Activated T-cell treated with anti-CD3 and anti-CD28 coated beads, Interleukin-2, amount 50 U/mL, for 1 hour (primary cell): ENCODE measurements at regions not wholly inside any gene's neighbourhood (a gene's known extent, or its start where the extent isn't known, plus 50 kb on each side); places are given as distances from the start of the nearest gene placed in this dataset.
"Not testable (repeated sequence)": the region's sequence is repeated elsewhere in the genome, so short reads cannot be mapped to it uniquely, and the experiment has no call there.

ENCODE experiments used
- DNase-seq: peaks from one replicate; pipeline ENCODE4 v3.0.0-alpha.2; 2020

DNA sequence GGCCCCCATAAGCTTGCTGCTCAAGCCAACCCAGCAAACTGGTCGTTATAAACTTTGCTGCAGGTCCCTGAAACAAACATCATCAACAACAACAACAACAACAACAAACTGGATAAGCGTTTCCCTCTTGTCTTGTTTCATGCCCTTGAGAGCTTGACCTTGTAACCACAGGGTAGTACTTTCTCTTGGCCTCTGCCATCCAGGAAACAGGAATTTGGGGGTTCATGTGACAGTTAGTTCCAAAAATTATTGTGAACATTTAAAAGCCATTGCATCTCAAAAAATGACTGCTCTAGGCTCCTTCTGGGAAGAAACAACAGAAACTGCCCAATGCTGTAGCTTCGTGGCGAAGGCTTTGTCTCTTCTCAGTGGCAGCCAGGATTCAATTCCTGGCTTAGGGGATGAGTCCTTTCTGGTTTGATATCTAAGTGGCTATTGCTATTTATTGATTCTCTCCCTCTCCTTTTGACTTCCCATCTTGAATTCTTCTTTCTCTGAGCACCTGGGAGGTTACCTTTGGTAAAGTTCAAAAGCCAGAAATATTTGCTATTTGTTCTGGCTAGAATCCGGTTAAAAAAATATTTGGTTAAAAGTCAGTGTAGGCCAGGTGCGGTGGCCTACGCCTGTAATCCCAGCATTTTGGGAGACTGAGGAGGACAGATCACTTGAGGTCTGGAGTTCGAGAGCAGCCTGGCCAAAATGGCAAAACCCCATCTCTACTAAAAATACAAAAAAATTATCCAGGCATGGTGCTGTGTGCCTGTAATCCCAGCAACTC lies 52.0 kb upstream of the CPM start:
- no peak for DNase-seq

DNA sequence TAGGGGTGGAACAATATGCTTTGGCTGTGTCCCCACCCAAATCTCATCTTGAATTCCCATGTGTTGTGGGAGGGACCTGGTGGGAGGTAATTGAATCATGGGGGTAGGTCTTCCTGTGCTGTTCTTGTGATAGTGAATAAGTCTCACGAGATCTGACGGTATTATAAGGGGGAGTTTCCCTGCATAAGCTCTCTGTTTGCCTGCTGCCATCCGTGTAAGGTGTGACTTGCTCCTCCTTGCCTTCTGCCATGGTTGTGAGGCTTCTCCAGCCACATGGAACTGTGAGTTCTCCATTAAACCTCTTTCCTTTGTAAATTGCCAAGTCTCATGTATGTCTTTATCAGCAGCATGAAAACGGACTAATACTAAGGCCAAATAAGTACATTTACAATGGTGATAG lies 64.6 kb upstream of the CPM start:
- DNase-seq = not testable (repeated sequence)

GRCh38 chr12:68998041-68998440 lies 65.1 kb upstream of the CPM start:
- no peak for DNase-seq

GRCh38 chr12:69000074-69000473 lies 67.1 kb upstream of the CPM start:
- DNase-seq = no peak

DNA sequence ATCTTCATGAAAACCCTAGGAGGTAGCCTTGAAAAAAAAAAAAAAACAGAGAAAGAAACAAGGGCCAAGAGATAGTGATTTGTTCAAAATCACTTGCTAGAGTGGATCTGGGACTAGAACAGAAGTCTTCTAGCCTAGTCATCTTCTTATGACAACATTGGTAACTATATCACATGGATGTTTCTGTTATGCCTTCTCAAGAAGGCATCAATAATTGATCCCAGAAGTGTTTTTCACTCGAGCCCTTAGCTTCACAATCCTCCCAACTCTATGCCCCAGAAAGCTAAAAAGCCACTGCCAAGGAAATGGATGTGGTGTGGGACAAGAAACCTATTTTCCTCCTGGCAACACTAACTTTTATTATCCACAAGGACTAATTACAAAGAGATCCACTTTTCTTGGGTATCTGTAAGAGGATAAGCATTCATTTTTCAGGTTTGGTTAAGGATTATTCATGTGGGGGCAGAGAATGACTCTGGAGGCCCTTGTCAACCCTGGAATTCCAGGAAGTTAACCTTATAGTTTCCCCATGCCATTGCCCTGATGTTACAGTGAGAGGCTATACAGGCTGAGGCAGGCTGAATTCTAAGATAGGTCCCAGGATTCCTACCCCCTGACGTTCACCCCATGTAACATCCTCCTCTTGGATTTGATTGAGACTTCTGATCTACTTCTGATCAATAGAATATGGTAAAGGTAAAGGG lies 67.7 kb upstream of the CPM start:
- DNase-seq = no peak

- no peak for DNase-seq
Observed at GRCh38 chr12:69001251-69001650, 68.3 kb upstream of the CPM start.

DNA sequence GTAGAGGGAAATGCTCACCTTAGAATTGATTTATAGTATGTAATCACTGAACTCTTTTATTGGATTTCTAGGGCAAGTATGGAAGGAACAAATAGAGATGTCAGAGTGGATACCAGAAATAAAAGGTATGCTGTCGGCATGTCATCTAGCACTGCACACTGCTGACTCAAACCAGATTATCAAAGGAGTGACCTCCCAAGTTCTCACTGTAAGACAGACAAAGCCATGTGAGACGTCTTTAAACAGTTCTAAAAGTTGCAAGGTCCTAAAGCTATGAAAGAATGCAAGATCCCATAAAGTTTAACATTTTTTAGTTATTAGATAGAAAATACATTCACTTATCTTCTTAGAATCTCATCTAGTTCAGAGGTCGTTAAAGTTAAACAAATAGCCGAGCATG lies 70.0 kb upstream of the CPM start:
- no peak for DNase-seq

- DNase-seq = no peak
Observed at GRCh38 chr12:69003991-69004390, 71.0 kb upstream of the CPM start.

DNA sequence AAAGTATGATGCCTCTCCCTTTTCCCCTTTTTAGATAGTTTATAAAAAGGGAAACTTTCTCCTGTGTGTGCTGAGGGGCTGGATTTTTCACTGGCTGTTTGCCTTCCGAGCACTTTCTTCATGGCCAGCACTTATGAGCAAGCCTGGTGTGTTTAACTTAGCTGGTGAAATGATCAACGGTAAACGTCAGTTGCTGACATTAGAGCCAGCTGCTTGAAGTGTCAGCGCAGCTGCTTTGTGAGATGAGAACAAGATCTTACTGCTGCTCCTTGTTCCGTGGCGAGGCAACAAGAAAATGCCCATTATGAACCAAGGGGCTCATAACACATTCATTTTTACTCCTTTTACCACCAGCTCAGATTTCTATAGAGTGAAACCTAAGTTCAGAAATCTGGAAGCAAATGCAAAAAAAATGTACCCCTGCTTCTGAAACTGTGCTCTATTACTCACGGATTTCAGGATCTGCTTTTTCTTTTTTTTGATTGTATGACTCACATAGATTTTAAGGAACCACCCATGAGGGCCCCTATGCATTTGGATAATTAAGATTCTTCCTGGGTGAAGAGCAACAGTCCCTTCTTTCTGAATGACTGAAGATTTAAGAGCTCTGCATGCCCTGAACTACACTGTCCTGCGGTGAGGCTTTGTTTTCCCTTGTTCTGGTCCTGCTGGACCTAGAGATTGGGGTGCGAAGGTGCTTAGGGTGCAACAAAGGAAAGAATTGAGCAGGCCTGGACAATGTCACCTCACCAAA lies 74.3 kb upstream of the CPM start:
- no peak for DNase-seq

DNA sequence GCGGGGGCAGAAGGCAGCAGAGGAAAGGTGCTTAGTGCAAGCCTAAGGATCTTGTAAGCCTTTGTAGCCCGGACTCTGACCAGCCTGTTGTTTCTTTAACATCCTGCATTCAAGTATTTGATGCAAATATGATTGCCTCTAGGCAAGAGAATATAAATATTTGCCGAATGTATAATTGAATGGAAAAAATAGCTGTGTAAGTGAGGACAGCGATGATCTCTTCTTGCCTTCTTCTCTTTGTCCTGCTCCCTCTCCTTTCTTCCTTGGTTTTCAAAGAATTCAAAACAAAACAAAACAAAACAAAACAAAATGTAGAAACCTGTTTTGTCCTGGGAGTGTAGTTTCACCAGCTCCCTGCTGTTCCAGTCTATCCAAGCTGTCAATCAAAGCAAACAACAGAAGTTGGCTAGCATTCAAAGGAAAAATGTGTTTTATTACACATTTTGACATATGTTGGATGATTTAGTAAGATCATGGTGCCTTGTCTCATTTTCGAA lies 74.9 kb upstream of the CPM start:
- no peak for DNase-seq

GRCh38 chr12:69008520-69008919 lies 75.5 kb upstream of the CPM start:
- no peak for DNase-seq

- no peak for DNase-seq
Observed at GRCh38 chr12:69014047-69014446, 81.1 kb upstream of the CPM start.

DNA sequence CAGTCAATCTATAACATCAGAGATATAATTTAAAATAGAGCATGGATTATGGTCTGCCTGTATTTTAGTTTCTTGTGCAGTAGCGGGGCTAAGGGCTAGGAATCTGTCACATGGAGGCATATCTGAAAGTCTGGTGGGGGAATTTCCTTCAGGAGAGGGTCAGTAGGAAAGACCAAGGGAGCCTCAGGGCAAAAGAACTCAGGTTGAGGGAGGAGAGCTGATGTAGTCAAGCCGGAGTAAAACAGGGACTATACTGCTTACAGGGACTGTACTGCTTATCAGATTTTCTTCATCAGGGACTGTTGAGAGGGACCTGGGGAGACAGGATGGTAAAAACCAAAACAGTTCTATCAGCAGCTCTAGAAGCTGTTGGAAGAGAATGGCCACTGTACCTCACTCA lies 82.0 kb upstream of the CPM start:
- no peak for DNase-seq

DNA sequence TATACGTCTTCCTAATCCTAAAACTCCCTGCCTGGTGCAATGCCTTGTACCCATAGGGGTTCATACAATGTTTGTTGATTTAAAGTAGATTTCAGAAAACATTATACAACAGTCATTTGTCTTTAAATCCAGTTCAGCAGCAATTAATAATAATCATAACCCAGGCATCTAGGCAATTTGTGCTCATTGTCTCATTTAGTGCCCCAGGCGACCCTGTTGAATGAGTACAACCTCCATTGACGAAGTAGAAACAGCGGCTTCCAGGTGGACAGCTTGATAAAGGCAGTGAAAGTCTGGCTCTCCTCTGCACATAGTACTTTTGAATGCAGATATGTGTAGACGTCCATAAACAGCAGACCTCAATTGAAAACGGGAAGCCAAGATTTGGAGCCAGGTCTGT lies 82.9 kb upstream of the CPM start:
- DNase-seq = no peak

DNA sequence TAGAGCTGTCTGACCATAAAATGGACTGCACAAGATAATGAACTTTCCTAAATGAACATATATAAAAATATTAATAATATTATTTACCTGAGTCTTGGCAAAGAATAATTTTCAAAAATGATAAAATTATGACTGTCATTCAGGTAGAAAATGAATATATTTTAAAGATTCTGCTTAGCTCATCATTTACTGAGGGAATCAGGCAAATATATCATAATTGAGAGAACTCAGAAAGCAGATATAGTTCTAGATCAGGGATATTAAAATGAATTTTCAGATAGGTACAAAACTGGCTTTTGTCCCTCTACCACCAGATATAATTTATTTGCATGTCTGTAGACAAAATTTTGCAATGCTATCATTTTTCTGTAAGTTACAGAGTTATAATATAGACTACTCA lies 86.1 kb upstream of the CPM start:
- DNase-seq = no peak

DNA sequence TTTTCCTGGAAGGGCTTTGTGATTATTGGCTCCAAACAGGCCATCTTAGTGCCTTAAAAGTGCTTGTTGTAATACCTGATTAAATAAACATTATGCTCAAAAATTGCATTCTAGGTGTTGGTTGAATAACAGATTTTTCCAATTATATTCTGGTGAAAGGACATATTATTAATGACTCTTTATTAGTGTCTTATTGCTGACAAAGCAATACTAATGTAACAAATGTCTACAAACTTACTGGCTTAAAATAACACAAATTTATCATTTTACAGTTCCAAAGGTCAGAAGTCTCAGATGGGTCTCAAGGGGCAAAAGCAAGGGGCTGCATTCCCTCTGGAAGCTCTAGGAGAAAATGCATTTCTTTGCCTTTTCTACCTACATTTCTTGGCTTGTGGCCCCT lies 86.9 kb upstream of the CPM start:
- DNase-seq = no peak

DNA sequence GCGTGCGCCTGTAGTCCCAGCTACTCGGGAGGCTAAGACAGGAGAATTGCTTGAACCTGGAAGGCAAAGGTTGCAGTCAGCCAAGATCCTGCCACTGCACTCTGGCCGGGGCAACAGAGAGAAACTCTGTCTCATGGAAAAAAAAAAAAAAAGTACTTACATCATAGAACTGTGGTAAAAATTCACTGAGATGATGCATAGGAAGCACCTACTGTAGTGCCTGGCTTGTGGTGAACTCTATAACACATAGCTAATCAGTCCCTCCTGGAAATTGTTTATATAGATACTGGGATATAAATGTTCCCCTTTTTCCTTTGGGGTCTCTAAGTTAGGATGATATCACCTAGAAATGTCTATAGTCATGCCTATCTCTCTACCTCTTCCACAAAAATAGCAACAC lies 89.7 kb upstream of the CPM start:
- DNase-seq = no peak

DNA sequence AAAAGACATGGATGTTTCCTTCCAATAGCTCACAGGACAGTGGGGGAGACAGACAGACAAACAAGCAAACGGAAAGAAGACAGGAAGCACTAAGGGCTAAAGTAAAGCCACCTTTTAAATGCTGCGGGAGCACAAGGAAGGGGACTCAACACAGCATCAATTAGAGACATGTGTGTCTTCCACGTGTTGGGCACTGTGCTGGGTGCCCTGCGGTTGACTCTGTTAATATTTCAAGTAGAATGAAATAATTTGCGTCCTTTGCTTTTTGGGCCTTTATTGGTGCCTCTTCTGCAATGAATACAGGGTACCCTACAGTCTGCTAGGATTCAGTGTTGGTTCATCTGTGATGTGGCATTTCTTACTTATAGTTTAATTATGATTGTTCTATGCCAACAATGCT lies 90.9 kb upstream of the CPM start:
- no peak for DNase-seq

- DNase-seq = no peak
Observed at GRCh38 chr12:69024413-69024812, 91.4 kb upstream of the CPM start.

GRCh38 chr12:69024907-69025306 lies 91.9 kb upstream of the CPM start:
- DNase-seq = no peak

GRCh38 chr12:69026336-69026735 lies 93.4 kb upstream of the CPM start:
- no peak for DNase-seq

- no peak for DNase-seq
Observed at GRCh38 chr12:69027411-69027881, 94.5 kb upstream of the CPM start.

DNA sequence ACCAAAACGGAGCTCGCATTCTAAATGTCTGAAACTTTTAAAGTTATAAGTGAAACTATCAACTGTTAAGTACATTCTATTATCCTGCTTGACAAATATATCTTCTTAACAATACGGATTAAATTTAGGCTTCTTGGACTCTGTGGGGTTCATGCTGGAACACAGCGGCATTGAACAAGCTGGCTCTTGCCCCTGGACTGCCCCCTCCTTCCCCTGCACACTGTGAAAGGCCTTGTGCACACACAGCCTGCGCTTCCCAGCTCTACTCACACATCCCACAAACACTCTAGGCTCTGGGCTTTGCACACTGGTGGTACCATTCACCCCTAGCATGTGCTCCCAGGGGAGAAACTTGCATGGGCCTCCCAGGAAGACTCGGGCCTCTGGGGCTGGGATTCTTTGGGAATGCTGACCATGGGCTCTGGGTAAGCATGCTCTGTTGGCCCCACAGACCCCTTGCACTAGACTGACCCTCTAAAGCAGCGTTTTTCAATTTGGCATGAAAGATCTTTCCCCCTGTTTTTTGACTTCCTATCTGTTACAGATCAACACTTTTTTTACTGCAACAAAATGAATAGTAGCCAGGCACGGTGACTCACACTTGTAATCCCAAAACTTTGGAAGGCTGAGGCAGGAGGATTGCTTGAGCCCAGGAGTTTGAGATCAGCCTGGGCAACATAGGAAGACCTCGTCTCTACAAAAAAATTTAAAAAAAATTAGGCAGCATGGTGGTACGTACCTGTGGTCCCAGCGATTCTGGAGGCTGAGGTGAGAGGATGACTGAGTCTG lies 96.2 kb upstream of the CPM start:
- DNase-seq = no peak
